Caco-2 (cell line): ENCODE measurements at regions not wholly inside any gene's neighbourhood (a gene's known extent, or its start where the extent isn't known, plus 50 kb on each side); places are given as distances from the start of the nearest gene placed in this dataset.

ENCODE experiments used
- BruUV-seq: library from RNA; stranded (reverse); fragments of 400-500 nt; replicated peaks from 2 replicates; lab custom pipeline; 2021; lab: Mats Ljungman, UMichigan
- CTCF ChIA-PET: fragments of 300-600 bp; sonication (Branson Sonifier 250); formaldehyde crosslinking; loops from one replicate; lab custom pipeline; 2022; ENCODE audit warnings: antibody characterized with exemption; lab: Charles Lee
- POLR2A ChIA-PET: fragments of 300-600 bp; sonication (Branson Sonifier 250); formaldehyde crosslinking; loops from one replicate; lab custom pipeline; 2022; ENCODE audit warnings: antibody characterized with exemption; lab: Charles Lee
- DNase-seq, 2 experiments: peaks; one replicate each; pipeline versions ENCODE4 v3.0.0 to v3.0.0-alpha.2; 2020 to 2022
- H3K27me3 ChIP-seq: replicated peaks from 2 replicates; pipeline ENCODE4 v1.6.0; 2011; ENCODE audit warnings: low read length; ENCODE audit not compliant: control insufficient read depth, insufficient read depth
- H3K36me3 ChIP-seq: 2 replicates; pipeline ENCODE4 v1.5.1; 2011; ENCODE audit warnings: low read length; ENCODE audit not compliant: control insufficient read depth, insufficient read depth
- H3K4me1 ChIP-seq: fragments of 250-450 bp; sonication (Bioruptor Pico); 2 replicates; pipeline ENCODE4 v1.5.1; 2020; ENCODE audit warnings: mild to moderate bottlenecking
- H3K4me3 ChIP-seq: 2 replicates; pipeline ENCODE4 v1.5.1; 2011; ENCODE audit warnings: low read depth, mild to moderate bottlenecking, control low read depth, low read length
- H3K9me3 ChIP-seq: fragments of 250-450 bp; sonication (Bioruptor Pico); 2 replicates; pipeline ENCODE4 v1.5.1; 2020; ENCODE audit warnings: mild to moderate bottlenecking, moderate library complexity
- H3K27ac Mint-ChIP-seq: one replicate; pipeline ENCODE4 v1.8.0; 2022; ENCODE audit warnings: mixed read lengths; ENCODE audit not compliant: unreplicated experiment
- H3K27me3 Mint-ChIP-seq: one replicate; pipeline ENCODE4 v1.8.0; 2022; ENCODE audit warnings: mixed read lengths; ENCODE audit not compliant: insufficient read depth, unreplicated experiment
- H3K36me3 Mint-ChIP-seq: one replicate; pipeline ENCODE4 v1.8.0; 2022; ENCODE audit warnings: mild to moderate bottlenecking, mixed read lengths; ENCODE audit not compliant: insufficient read depth, unreplicated experiment
- H3K4me1 Mint-ChIP-seq: one replicate; pipeline ENCODE4 v1.8.0; 2022; ENCODE audit warnings: low read depth, mixed read lengths; ENCODE audit not compliant: unreplicated experiment
- H3K4me3 Mint-ChIP-seq: one replicate; pipeline ENCODE4 v1.8.0; 2022; ENCODE audit warnings: mild to moderate bottlenecking, moderate library complexity, mixed read lengths; ENCODE audit not compliant: unreplicated experiment
- H3K9me3 Mint-ChIP-seq: one replicate; pipeline ENCODE4 v1.8.0; 2022; ENCODE audit warnings: mixed read lengths; ENCODE audit not compliant: unreplicated experiment
- CTCF ChIP-seq, 2 experiments: fragments of 200-600 bp in 1 of 2; IDR thresholded peaks; 1 replicate in 1 of 2; 2 replicates in 1 of 2; pipeline versions ENCODE4 v1.5.1 to v1.8.0; 2011 to 2022; ENCODE audit warnings: antibody characterized with exemption in 1 of 2, control low read depth in 1 of 2, inconsistent platforms in 1 of 2, low read depth in 1 of 2, low read length in 1 of 2, mild to moderate bottlenecking in 1 of 2, moderate library complexity in 1 of 2; ENCODE audit not compliant: insufficient read depth in 1 of 2, severe bottlenecking in 1 of 2, unreplicated experiment in 1 of 2
- intact Hi-C: fragments of 100-400 bp; cut with micrococcal nuclease; formaldehyde crosslinking; loops from one replicate; pipeline ENCODE4 v1.10.0; 2022; ENCODE audit not compliant: unreplicated experiment

GRCh38 chr12:30422844-30423243, 272.8 kb downstream of the IPO8 start:
- TF ChIP-seq CTCF (IDR thresholded peaks at IDR 0.05; ENCODE audit: insufficient read depth in 1 of 2, low read depth in 1 of 2, low read length in 1 of 2, severe bottlenecking in 1 of 2, unreplicated experiment in 1 of 2), result no peak
- Mint-ChIP-seq H3K27ac (no peak overlapping the region), H3K4me3 (no peak overlapping the region), H3K4me1 (no peaks in the 10 kb centered on the region), H3K9me3 (peaks cover 17% of the 10 kb centered on the region), H3K36me3 (no peaks in the 10 kb centered on the region), H3K27me3 (no peaks in the 10 kb centered on the region)
- intact Hi-C loops, result no loop called here
- ChIA-PET CTCF (no interaction called here), POLR2A (no interaction called here)
- no peaks in the 10 kb centered on the region for H3K27me3 ChIP-seq
- H3K9me3 ChIP-seq, result peaks cover 10% of the 10 kb centered on the region
- BruUV-seq, result no TSS peak
- no peaks in the 10 kb centered on the region for H3K36me3 ChIP-seq
- H3K4me1 ChIP-seq, result no peaks in the 10 kb centered on the region
- H3K4me3 ChIP-seq, result no peak overlapping the region
- no peak for DNase-seq

- ChIA-PET CTCF (no interaction called here), POLR2A (no interaction called here)
- Histone ChIP-seq H3K4me1 (no peaks in the 10 kb centered on the region), H3K27me3 (no peaks in the 10 kb centered on the region), H3K9me3 (peaks cover 3% of the 10 kb centered on the region; the same call in 1 of the 2 replicates), H3K36me3 (no peaks in the 10 kb centered on the region), H3K4me3 (no peak overlapping the region)
- no peak overlapping the region for H3K27ac Mint-ChIP-seq
- no peak overlapping the region for H3K4me3 Mint-ChIP-seq
- H3K9me3 Mint-ChIP-seq, result peaks cover 17% of the 10 kb centered on the region
- DNase-seq, result no peak
- intact Hi-C loops, result no loop called here
- no peak for TF ChIP-seq CTCF (IDR thresholded peaks at IDR 0.05; ENCODE audit: insufficient read depth in 1 of 2, low read depth in 1 of 2, low read length in 1 of 2, severe bottlenecking in 1 of 2, unreplicated experiment in 1 of 2)
- H3K4me1 Mint-ChIP-seq, result no peaks in the 10 kb centered on the region
- no peaks in the 10 kb centered on the region for H3K36me3 Mint-ChIP-seq
- BruUV-seq, result no TSS peak
- H3K27me3 Mint-ChIP-seq, result no peaks in the 10 kb centered on the region
Measured at GRCh38 chr12:30420561-30420960, 275.1 kb downstream of the IPO8 start.

GRCh38 chr12:30417697-30418231, 277.9 kb downstream of the IPO8 start:
- H3K4me1 Mint-ChIP-seq, result no peaks in the 10 kb centered on the region
- no peak for TF ChIP-seq CTCF (IDR thresholded peaks at IDR 0.05; ENCODE audit: insufficient read depth in 1 of 2, low read depth in 1 of 2, low read length in 1 of 2, severe bottlenecking in 1 of 2, unreplicated experiment in 1 of 2)
- peaks cover 4% of the 10 kb centered on the region for H3K9me3 Mint-ChIP-seq
- intact Hi-C loops, result no loop called here
- H3K36me3 Mint-ChIP-seq, result no peaks in the 10 kb centered on the region
- Histone ChIP-seq H3K36me3 (no peaks in the 10 kb centered on the region), H3K4me3 (no peak overlapping the region), H3K9me3 (no peaks in the 10 kb centered on the region), H3K4me1 (no peaks in the 10 kb centered on the region), H3K27me3 (no peaks in the 10 kb centered on the region)
- ChIA-PET CTCF (interaction anchor here (0.7 kb wide), 1 partner anchor 40 kb away, joined by 3 read pairs; no protein-coding TSS in a partner anchor), POLR2A (no interaction called here)
- H3K27me3 Mint-ChIP-seq, result no peaks in the 10 kb centered on the region
- H3K4me3 Mint-ChIP-seq, result no peak overlapping the region
- no peak overlapping the region for H3K27ac Mint-ChIP-seq
- DNase-seq, result no peak
- no TSS peak for BruUV-seq
